Stimulated activated CD4-positive, alpha-beta T cell treated with anti-CD3 and anti-CD28 coated beads, Interleukin-4, amount 100 ng/mL, for 24 hours (primary cell): ENCODE measurements at regions not wholly inside any gene's neighbourhood (a gene's known extent, or its start where the extent isn't known, plus 50 kb on each side); places are given as distances from the start of the nearest gene placed in this dataset.
"Not testable (repeated sequence)": the region's sequence is repeated elsewhere in the genome, so short reads cannot be mapped to it uniquely, and the experiment has no call there.

Experiments
- DNase-seq: peaks from one replicate; pipeline ENCODE4 v3.0.0-alpha.2; 2020

DNA sequence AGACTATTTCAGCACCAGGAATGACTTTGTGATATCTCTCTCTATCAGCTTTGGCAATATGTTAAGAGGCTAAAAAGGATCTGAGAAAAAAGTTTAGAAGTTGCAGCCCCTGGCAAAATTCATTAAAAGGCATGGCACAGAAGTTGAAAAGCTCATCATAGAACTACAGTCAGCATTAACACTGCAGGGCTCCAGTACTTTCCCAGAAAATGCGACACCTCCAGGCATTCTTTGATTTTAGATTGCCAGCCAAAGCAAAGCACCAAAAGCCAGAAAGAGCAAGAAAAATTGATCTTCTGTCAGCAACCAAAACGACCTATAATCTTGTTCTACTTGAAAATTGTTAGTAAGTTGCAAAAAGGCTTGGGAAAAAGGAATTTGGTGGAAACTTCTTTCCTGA lies 713.5 kb downstream of the FSCB start:
- DNase-seq = no peak

DNA sequence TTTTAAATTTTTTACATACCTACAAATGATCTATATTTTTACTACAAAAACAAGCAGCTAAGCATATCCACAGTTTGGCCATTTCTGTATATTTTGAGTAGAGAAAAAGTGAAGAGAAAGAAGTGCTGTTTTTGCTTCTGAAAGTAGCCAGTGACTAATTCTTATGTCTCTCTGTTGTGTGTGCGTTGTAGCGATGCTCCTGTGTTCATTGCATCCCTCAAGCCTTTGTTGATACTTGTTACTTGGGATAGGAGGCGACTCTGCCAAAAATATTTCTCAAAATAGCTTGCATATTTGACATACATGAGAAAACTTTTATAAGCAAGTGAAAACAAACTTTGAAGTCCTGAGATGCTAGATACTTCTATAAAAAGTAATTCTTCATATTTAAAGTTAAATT lies 714.1 kb downstream of the FSCB start:
- DNase-seq = no peak

DNA sequence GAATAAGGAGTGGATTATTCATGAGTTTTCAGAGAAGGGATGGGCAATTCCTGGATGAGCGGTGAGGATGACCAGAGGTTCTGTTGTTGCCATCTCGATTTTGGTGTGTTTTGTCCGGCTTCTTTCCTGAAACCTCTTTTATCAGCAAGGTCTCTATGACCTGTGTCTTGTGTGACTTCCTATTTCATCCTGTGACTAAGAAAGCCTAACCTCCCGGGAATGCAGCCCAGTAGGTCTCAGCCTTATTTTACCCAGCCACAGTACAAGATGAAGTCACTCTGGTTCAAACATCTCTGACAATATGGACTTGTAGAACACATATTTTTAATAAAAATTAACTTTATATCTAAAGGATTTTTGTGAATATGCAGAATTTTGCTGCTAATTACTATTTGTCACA lies 716.4 kb downstream of the FSCB start:
- DNase-seq = no peak

DNA sequence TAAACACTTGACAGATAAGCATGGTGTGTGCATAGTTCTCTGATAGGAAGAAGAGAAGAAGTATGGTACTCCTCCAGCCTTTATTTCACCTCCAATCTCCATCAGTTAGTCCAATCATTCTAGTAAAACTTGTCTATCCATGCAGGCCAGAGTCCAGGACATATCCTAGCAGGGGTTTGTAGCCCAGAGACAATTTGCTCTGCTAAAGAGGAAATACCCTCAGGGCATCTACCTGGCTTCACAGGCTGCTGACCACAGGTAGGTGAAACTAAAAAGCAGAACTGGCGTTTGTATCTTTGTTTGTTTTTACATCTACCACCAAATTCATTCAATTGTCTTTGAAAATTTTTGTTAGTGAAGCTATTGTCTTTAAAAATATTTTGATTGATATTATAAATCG lies 717.6 kb downstream of the FSCB start:
- no peak for DNase-seq

DNA sequence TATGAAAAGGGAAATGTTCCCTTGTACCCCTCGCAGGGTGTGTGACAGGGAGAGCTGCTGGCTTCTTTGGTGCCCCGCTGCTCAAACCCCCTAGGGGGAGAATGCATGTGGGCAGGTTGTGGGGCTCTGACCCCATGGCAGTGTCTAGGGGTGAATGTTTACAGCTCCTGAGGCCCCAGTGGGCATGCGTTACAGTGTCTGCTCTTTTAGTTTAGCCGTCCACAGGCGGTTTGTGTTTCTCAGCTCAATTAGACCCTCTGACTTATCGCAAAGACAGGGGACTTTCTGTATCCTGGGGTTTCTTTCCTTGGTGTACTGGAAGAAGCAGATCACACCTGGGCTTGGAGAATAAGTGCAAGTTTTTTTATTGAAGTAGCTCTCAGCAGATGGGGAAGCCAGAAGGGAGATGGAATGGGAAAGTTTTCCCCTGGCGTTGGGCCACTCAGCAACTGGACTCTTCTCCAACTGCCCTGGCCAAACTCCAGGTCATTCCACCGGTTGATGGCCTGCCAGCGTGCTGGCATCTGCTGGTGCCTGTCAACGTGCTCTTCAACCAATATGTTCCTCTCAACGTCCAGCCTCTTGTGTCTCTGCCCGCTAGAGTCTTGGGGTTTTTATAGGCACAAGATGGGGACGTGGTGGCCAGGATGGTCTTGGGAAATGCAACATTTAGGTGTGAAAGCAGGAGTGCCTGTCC lies 720.9 kb downstream of the FSCB start:
- no peak for DNase-seq

DNA sequence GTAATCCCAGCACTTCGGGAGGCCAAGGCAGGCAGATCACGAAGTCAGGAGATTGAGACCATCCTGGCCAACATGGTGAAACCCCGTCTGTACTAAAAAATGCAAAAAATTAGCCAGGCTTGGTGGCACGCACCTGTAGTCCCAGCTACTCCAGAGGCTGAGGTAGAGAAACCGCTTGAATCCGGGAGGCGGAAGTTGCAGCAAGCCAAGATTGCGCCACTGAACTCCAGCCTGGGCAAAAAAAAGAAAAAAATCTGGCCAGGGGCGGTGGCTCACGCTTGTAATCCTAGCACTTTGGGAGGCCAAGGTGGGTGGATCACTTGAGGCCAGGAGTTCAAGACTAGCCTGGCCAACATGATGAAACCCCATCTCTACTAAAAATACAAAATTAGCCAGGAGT lies 722.7 kb downstream of the FSCB start:
- DNase-seq = not testable (repeated sequence)

DNA sequence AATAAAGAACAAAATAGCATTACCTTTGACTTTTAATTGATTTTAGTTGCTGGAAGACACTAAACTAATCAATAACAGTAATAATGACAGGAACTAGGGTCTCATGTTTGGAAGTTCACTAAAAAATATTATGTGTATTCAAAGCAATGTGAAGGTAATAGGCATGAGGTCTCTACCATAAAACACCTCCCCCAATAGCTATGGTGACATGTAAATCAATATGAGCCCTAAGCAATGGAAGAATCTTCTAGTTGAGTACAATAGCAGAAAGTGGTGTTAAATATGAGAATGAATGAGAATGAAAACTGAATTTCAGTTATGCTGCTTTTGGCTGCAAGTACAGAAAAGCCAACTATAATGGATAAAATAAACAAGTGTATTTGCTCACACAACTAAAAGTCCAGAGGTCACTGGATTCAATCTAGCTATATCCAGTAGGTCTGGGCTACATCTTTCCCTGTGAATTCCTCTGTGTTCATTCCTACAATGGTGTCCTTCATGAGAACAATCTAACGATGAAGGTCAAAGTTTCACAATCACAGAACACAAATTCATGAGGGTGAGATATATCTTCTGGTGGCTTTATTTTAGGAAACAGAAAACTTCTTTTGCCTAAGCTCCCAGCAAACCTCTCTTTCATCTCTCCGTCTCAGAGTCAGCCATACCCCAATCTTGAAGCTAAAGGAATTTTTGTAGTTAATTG lies 728.0 kb downstream of the FSCB start:
- DNase-seq = no peak

DNA sequence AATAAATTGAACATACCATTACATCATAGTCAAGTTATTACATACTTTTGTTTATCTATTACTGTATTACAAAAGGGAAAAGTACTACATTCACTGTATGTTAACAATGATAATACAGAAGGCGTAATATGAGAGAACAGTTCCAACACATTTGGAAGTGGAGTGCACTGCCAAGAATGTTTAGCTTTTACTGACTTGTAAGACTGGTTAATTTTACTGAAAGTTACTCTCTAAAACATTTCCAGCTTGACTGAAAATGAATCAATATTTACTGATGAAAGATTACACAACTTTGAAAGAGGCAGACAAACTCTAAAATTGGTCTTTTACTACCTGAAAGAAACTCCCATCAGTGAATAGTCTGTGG lies 728.5 kb downstream of the FSCB start:
- DNase-seq = no peak

DNA sequence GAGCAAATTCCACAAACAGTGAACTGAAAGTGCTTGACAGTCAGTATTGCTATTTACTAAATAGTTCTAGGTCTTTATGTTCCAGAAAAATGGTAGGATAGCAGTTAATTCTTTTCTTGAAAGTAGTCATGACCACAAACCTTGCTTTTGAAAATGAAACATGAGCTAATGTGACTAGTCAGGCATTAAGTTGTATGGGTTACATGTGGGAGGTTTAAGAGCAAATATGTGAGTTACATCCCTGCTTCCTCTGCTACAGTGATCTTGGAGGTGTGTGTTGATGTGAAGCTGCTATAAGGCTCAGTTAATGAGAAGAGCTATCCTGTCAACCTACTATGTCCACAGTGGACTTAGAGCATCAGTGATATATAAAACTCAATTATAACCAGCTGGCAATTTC lies 741.6 kb downstream of the FSCB start:
- DNase-seq = no peak

DNA sequence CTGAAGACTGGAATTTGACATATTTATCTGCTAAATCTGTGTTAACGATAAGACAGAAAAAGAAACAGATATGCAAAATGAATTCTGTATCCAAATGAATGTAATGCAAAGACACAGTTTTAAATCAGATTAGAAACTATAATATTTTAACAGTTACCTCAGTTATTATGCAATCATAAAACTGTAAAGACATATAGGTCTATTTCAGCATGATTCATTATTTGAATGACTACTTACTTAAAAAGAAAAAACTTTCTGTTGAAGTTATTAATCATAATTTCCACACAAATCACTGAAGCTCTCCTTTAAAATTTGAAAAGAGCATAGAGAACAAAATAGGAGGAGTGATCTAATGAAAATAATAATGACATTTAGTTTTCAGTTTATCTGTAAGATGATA lies 742.6 kb downstream of the FSCB start:
- DNase-seq = no peak

DNA sequence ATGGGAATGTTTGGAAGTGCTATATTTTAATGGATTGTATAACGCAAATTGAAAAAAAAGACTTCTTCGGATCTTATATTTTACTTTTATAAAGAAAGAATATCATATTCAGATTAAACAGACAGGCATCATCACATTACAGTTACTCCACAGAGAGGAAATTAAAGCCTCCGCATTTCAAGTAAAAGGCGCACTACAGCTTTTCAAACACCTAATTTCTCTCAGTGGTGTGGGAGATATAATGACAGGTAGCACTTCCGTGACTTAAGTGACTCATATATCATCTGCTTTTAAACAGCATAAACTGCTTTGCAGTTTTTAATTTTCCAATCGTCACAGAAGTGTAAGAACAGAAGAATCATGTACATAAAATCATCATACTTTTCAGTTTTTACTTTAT lies 751.4 kb downstream of the FSCB start:
- DNase-seq = no peak

DNA sequence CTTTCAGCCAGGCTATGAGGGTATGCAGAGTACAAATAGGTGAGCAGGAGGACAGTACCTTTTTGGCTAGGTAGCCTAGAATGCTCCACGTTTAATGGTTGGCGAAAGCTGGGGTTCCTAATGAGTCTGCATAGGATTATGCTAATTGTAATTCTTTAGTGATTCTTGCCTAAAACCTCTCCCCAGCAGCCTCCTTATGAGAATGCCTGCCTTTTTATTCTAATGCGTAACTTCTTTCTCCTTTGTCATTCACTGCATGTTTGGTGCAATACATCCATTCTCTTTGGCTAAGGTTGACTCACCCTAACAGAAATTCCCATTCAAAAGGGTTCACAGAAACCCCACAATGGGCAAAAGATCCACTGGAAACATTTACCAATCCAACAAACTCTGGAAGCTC lies 752.2 kb downstream of the FSCB start:
- no peak for DNase-seq

DNA sequence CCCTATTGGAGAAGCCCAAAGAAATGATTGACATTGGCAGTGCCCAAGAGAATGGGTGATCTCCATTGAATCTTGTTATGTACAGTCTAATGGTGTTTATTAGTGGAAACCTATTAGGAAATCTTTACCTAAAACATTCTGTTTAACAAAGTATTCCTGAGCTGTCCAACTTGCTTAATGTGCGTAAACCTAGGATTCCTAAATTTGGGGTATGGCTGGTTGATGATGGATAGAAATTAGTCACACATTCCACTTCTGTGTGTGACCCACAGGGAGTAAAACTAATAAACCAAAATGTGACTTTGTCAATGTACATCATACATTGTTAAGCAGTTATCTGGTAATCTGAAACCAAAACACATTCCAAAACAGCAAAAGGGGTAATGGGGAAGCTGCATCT lies 761.3 kb downstream of the FSCB start:
- DNase-seq = no peak

DNA sequence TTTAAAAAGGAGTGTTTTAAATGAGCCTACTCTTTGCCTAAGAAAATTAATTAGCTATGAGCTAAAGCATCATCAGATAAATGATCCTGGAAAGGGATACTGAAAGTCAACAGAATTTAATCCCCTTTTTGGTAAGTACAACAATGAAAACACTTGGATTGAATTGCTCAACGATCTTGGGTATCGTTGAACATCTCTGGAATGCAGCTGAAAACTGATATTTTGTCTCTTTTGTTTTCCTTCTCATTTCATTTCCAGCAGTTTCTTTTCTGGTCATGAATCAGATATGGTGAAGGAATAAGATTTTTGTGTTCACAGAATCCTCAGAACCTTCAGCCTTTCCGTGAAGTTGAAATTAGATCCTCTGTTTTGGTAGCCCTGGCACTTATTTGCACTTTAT lies 771.2 kb downstream of the FSCB start:
- DNase-seq = no peak

DNA sequence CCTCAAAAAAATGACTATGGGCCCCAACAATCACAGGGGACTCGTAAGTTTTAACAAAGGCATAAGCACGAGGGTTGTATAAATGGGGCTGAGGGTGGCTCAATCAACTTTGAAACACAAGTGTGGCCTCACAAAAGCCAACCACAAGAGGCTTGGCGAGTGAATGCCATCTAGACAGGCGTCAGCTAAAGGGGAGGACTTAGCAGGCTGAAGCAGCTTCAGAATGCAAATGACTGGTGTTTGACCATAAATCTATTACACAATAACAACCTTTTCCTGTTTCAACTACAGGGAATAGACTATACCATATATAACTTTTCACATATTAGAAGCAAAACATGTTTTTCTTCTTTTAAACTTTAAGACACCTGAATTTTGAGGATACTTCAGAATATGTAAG lies 777.9 kb downstream of the FSCB start:
- no peak for DNase-seq

DNA sequence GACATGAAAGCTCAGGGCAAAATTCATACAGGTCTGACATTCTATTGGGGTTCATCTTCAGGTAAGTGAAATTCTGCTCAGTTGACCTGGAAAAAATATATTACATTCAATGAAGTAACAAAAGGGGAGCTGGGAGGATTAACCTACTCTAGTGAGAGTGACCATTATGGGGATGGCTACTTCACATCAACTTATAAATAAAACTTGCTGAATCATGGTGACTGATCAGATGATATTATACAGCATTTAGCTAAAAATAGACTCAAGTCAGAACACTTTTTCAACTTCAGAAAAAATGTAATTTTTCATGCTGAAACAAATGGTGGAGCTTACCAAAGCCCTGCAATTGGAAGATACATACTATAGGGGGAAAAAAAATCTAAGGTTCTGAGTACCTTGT lies 800.2 kb downstream of the FSCB start:
- DNase-seq = no peak

DNA sequence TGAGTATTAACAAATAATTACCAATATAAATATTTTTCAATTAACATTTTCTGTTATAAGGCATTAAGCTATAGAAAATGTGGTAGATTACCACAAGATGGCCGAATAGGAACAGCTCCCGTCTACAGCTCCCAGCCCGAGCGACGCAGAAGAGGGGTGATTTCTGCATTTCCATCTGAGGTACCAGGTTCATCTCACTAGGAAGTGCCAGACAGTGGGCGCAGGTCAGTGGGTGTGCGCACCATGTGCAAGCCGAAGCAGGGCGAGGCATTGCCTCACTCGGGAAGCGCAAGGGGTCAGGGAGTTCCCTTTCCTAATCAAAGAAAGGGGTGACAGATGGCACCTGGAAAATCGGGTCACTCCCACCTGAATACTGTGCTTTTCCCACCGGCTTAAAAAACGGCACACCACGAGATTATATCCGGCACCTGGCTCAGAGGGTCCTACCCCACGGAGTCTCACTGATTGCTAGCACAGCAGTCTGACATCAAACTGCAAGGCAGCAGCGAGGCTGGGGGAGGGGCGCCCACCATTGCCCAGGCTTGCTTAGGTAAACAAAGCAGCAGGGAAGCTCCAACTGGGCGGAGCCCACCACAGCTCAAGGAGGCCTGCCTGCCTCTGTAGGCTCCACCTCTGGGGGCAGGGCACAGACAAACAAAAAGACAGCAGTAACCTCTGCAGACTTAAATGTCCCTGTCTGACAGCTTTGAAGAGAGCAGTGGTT lies 808.4 kb downstream of the FSCB start:
- DNase-seq = not testable (repeated sequence)

DNA sequence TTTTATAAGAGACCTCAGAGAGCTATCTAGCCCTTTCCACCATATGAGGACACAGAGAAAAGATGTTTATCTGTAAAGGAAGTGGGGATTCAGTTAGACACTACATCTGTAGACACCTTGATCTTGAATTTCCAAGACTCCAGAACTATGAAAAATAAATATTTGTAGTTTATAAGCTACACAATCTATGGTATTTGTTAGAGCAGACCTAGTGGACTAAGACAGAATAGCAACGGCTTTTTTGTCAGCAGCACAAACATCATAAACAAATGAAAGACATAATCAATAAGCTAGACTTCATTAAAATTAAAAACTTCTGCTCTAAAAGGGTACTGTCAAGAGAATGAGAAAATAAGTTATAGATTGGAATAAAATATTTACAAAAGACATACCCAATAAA lies 810.1 kb downstream of the FSCB start:
- DNase-seq = no peak

DNA sequence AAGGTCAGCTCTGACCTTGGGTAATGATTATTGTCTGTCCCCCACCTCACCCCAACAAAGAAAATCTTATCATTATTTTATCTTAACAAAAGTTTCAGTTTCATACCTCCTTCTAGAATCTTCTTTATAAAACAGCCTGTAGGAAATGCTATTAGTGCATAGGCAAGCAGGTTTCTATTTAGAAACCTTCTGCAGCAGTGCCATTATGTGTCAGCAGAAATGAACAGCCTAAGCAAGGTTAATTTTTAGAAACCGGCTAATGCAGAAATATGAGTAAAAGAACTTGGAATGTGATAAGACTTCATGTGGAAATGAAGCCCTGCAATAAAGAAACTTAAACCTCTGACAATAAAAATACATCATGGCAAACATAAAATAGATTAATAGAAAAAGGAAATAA lies 814.4 kb downstream of the FSCB start:
- DNase-seq = no peak

DNA sequence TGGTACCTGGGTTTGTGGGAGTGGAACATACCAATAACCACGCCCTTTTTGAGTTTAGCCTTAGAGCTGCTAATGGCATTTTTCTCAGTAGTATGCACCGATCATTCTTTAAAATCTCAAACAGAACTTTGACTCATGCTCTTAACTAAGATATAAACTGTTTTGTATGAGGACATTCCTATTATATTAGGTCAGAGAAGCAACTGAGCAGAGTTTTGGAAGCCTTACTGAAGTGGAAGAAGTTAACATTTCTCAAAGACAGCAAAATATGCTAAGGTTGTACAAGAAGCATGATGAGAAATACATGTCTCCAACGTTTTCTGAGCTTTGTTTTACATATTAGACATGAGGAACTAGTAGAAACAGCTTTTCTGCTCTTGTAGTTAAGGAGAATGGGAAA lies 819.2 kb downstream of the FSCB start:
- no peak for DNase-seq

DNA sequence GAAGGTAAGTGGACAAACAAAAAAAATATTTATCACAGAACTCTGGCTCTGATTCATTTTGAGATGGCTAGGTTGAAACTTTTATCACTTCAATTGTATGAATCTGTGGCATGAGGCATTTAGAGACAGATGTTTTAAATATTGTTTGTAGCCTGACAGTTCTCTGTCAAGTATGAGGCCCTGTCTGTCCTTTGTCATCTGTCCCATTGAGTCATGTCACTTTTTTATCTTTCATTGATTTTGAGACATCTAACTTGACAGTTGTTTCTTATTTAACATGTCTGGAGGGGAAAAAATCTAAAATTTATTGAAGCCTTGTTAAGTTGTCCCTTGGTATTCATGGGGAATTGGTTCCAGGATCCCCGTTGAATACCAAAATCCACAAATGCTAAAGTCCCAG lies 829.5 kb downstream of the FSCB start:
- no peak for DNase-seq

DNA sequence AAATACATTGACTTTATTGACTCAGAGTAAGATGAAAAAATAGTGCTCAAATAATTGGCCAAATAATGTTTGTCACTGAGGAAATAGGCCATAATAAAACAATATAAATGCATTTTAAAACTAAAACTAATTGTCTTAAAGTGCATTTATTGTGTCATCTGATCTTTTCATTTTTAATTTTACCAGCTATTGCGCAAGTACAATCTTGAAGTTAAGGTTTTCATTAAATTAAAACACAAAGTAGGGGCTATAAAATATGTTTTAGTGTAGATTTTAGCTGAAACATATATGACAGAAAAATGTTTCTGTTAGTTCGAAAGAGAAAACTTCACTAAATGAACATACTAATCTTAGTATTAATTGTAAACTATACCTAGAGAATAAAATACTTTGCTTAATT lies 832.8 kb downstream of the FSCB start:
- DNase-seq = no peak

DNA sequence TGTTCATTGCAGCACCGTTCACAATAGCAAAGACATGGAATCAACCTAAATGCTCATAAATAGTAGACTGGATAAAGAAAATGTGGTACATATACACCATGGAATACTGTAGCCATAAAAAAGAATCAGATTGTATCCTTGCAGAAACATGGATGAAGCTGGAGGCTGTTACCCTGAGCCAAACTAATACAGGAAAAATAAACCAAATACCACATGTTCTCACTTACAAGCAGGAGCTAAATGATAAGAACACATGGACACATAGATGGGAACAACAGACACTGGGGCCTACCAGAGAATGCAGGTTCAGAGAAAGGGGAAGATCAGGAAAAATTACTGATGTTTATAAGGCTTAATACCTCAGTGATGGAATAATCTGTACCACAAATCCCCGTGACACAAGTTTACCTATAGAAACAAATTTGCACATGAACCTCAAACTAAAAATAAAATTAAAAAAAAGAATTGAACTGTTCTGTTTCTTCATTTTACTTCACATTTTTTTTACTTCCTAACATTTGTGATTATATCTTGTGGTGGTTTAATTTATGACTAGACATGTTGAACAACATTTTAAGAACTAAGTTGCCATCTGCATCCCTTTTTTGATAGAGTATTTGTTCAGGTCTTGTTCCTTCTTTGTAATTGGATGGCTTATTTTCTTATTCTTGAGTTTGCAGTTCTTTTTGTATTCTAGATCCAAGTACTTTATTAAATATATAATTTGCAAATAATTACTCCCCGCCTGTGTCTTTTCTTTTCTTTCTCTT lies 835.2 kb downstream of the FSCB start:
- DNase-seq = no peak

DNA sequence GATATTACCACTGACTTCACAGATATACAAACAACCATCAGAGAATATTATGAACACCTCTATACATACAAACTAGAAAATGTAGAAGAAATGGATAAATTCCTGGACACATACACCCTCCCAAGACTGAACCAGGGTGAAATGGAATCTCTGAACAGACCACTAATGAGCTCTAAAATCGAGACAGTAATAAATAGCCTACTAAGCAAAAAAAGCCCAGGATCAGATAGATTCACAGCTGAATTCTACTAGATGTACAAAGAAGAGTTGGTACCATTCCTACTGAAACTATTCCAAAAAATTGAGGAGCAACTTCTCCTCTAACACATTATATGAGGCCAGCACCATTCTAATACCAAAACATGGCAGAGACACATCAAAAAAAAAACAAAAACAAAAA lies 837.7 kb downstream of the FSCB start:
- DNase-seq = no peak
